CD4-positive, alpha-beta T cell (primary cell): ENCODE measurements at regions not wholly inside any gene's neighbourhood (a gene's known extent, or its start where the extent isn't known, plus 50 kb on each side); places are given as distances from the start of the nearest gene placed in this dataset.

Source experiments
- ATAC-seq: fragments of 200-7000 bp; cut with Tn5 transposase; one replicate; pipeline ENCODE4 v1.10.0; 2022; ENCODE audit warnings: mild to moderate bottlenecking; ENCODE audit not compliant: poor library complexity
- CTCF ChIA-PET: fragments of 350-600 bp; sonication (Branson Sonifier 250); formaldehyde crosslinking; loops from one replicate; lab custom pipeline; 2021; ENCODE audit warnings: antibody characterized with exemption, inconsistent platforms; lab: Charles Lee
- POLR2A ChIA-PET: fragments of 350-600 bp; sonication (Branson Sonifier 250); formaldehyde crosslinking; loops from one replicate; lab custom pipeline; 2021; ENCODE audit warnings: antibody characterized with exemption, inconsistent platforms; lab: Charles Lee
- DNase-seq, 14 experiments: peaks; one replicate each; pipeline ENCODE4 v3.0.0-alpha.2; 2013 to 2020; ENCODE audit warnings: mixed read lengths in 2 of 14
- H3K27ac ChIP-seq, 2 donors: one replicate each; pipeline versions ENCODE4 v1.5.1 to v1.7.0; 2013; ENCODE audit warnings: low read length in 2 of 2, low read depth in 1 of 2, mild to moderate bottlenecking in 1 of 2
- H3K27me3 ChIP-seq, 2 experiments: 1 replicate in 1 of 2; 2 replicates in 1 of 2; pipeline versions ENCODE4 v1.6.1 to v1.7.0; 2013; ENCODE audit warnings: low read length in 2 of 2, control low read depth in 1 of 2, mild to moderate bottlenecking in 1 of 2, moderate library complexity in 1 of 2; ENCODE audit not compliant: insufficient read depth in 2 of 2, control insufficient read depth in 1 of 2
- H3K36me3 ChIP-seq: one replicate; pipeline ENCODE4 v1.6.1; 2013; ENCODE audit warnings: low read length, control low read depth; ENCODE audit not compliant: insufficient read depth
- H3K4me1 ChIP-seq: one replicate; pipeline ENCODE4 v1.6.1; 2013; ENCODE audit warnings: low read length, control low read depth; ENCODE audit not compliant: insufficient read depth
- H3K4me3 ChIP-seq: one replicate; pipeline ENCODE4 v1.5.1; 2013; ENCODE audit warnings: mild to moderate bottlenecking, low read length, moderate library complexity
- H3K9me3 ChIP-seq, 2 experiments: 1 replicate in 1 of 2; 2 replicates in 1 of 2; pipeline versions ENCODE4 v1.6.1 to v1.7.0; 2013; ENCODE audit warnings: low read length in 2 of 2, mild to moderate bottlenecking in 2 of 2, control low read depth in 1 of 2, moderate library complexity in 1 of 2; ENCODE audit not compliant: control insufficient read depth in 1 of 2, insufficient read depth in 1 of 2
- H3K27ac Mint-ChIP-seq: one replicate; pipeline ENCODE4 v1.8.0; 2020; ENCODE audit warnings: mixed read lengths
- H3K27me3 Mint-ChIP-seq: one replicate; pipeline ENCODE4 v1.8.0; 2021; ENCODE audit warnings: mixed read lengths
- H3K36me3 Mint-ChIP-seq: one replicate; pipeline ENCODE4 v1.8.0; 2021; ENCODE audit warnings: low read depth, mixed read lengths
- H3K4me1 Mint-ChIP-seq: one replicate; pipeline ENCODE4 v1.8.0; 2021; ENCODE audit warnings: low read depth, mixed read lengths
- H3K4me3 Mint-ChIP-seq: one replicate; pipeline ENCODE4 v1.8.0; 2020; ENCODE audit warnings: mild to moderate bottlenecking, mixed read lengths
- H3K9me3 Mint-ChIP-seq: one replicate; pipeline ENCODE4 v1.8.0; 2020; ENCODE audit warnings: mixed read lengths
- intact Hi-C, 2 experiments: fragments of 100-400 bp; cut with DNase I in 1 of 2; cut with micrococcal nuclease in 1 of 2; formaldehyde crosslinking; loops; one replicate each; pipeline versions ENCODE4 v1.15.1 to v1.9.0; 2023 to 2025; cut with DNase I, micrococcal nuclease
- TF ChIP-seq, protein P1 (sequence below): fragments of 200-600 bp; IDR thresholded peaks from one replicate; pipeline ENCODE4 v1.8.0; 2022; ENCODE audit warnings: antibody characterized with exemption, mild to moderate bottlenecking

DNA sequence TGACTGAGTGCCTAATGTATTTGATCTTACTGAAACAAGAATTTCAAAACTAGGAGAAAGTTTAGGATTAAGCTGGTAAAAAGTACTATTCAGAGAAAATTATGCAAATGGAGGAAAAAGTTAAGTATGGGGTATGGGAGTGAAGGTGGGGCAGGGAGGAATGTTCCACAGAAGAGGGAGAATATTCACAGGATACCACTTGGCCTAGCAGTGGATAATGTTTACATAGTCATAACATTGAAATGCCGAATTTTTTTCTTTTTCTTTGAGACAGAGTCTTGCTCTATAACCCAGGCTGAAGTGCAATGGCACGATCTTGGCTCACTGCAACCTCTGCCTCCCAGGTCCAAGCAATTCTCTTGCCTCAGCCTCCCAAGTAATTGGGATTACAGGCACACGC lies 61.2 kb upstream of the LMNB1 start:
- DNase-seq (no peak), ATAC-seq (no peak)
- Mint-ChIP-seq H3K36me3 (no peaks in the 10 kb centered on the region), H3K4me1 (no peaks in the 10 kb centered on the region), H3K9me3 (no peaks in the 10 kb centered on the region), H3K4me3 (no peak overlapping the region), H3K27ac (no peak overlapping the region), H3K27me3 (no peaks in the 10 kb centered on the region)
- no peak overlapping the region for H3K27ac ChIP-seq
- no peaks in the 10 kb centered on the region for H3K4me1 ChIP-seq
- intact Hi-C loops: no loop called here
- no peaks in the 10 kb centered on the region for H3K9me3 ChIP-seq
- H3K4me3 ChIP-seq: no peak overlapping the region
- TF ChIP-seq, protein P1, sequence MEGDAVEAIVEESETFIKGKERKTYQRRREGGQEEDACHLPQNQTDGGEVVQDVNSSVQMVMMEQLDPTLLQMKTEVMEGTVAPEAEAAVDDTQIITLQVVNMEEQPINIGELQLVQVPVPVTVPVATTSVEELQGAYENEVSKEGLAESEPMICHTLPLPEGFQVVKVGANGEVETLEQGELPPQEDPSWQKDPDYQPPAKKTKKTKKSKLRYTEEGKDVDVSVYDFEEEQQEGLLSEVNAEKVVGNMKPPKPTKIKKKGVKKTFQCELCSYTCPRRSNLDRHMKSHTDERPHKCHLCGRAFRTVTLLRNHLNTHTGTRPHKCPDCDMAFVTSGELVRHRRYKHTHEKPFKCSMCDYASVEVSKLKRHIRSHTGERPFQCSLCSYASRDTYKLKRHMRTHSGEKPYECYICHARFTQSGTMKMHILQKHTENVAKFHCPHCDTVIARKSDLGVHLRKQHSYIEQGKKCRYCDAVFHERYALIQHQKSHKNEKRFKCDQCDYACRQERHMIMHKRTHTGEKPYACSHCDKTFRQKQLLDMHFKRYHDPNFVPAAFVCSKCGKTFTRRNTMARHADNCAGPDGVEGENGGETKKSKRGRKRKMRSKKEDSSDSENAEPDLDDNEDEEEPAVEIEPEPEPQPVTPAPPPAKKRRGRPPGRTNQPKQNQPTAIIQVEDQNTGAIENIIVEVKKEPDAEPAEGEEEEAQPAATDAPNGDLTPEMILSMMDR: no peak
- no peaks in the 10 kb centered on the region for H3K27me3 ChIP-seq
- ChIA-PET CTCF (interaction anchor here (0.7 kb wide), 1 partner anchor 1569 kb away, joined by 3 read pairs; no protein-coding TSS in a partner anchor), POLR2A (interaction anchor here (0.6 kb wide), 1 partner anchor 8 kb away, joined by 3 read pairs; no protein-coding TSS in a partner anchor)
- H3K36me3 ChIP-seq: no peaks in the 10 kb centered on the region

DNA sequence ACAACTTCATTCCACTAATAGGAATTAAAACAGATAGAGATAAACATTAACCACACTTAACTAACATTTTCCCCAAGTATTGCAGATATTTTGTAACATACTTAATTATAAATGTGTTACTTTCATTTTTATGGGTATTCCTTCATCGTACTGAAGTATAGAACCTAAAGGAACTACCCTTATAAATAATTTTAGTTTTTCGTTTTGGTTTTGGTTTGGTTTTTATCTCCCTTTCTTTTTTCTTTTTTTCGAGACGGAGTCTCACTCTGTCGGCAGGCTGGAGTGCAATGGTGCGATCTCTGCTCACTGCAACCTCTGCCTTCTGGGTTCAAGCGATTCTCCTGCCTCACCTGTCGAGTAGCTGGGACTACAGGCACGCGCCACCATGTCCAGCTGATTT lies 60.1 kb upstream of the LMNB1 start:
- CTCF ChIA-PET: no interaction called here
- Histone ChIP-seq H3K9me3 (no peaks in the 10 kb centered on the region), H3K27me3 (no peaks in the 10 kb centered on the region), H3K36me3 (no peaks in the 10 kb centered on the region), H3K4me1 (no peaks in the 10 kb centered on the region), H3K27ac (no peak overlapping the region), H3K4me3 (no peak overlapping the region)
- DNase-seq: no peak
- no peaks in the 10 kb centered on the region for H3K4me1 Mint-ChIP-seq
- TF ChIP-seq, protein P1: no peak
- H3K27me3 Mint-ChIP-seq: no peaks in the 10 kb centered on the region
- H3K27ac Mint-ChIP-seq: no peak overlapping the region
- POLR2A ChIA-PET: no interaction called here
- ATAC-seq: no peak
- intact Hi-C loops: no loop called here
- no peaks in the 10 kb centered on the region for H3K9me3 Mint-ChIP-seq
- H3K36me3 Mint-ChIP-seq: no peaks in the 10 kb centered on the region
- no peak overlapping the region for H3K4me3 Mint-ChIP-seq

DNA sequence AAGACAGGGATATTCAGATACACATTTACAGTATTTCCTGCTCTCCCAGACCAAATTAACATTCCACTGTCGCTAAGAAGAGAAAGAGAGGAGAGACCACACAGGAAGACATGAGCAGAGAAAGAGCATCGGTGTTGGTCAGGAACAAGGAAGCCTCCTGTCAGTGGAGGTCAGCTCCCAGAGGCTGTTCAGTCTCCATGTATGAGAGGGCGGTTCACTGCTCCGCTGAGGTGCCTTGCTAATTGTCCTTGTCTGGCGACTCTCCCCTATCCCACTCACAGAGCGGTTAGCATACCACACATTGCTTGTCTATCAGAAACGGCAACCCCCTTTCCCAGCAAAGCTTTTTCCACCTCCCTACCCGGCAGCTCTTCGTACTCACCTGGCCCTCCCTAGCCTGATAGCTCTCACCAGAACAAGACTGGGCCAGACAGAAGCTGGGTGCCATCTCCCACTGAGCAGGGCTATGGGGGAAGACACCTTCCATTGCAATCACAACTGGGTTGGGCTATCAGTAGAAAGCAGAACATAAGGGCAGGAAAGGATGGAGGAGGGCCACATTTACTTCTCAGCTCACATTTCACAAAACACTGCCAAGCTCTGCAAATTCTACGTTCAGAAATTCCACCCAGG lies 58.6 kb upstream of the LMNB1 start:
- H3K36me3 Mint-ChIP-seq: no peaks in the 10 kb centered on the region
- CTCF ChIA-PET: no interaction called here

More for the DNA sequence above, 58.6 kb upstream of the LMNB1 start:
- Mint-ChIP-seq H3K4me3 (no peak overlapping the region), H3K27me3 (no peaks in the 10 kb centered on the region), H3K4me1 (no peaks in the 10 kb centered on the region), H3K27ac (no peak overlapping the region), H3K9me3 (no peaks in the 10 kb centered on the region)
- no peak for DNase-seq
- Histone ChIP-seq H3K27me3 (no peaks in the 10 kb centered on the region), H3K4me3 (no peak overlapping the region), H3K4me1 (no peaks in the 10 kb centered on the region), H3K27ac (no peak overlapping the region), H3K36me3 (no peaks in the 10 kb centered on the region), H3K9me3 (no peaks in the 10 kb centered on the region)
- TF ChIP-seq, protein P1: no peak
- ATAC-seq: no peak
- intact Hi-C loops: no loop called here
- POLR2A ChIA-PET: interaction anchor here (1.2 kb wide), 1 partner anchor 58 kb away, joined by 3 read pairs; no protein-coding TSS in a partner anchor
